ELR (cell line): ENCODE measurements at regions not wholly inside any gene's neighbourhood (a gene's known extent, or its start where the extent isn't known, plus 50 kb on each side); places are given as distances from the start of the nearest gene placed in this dataset.

Source experiments
- DNase-seq: peaks from one replicate; pipeline ENCODE4 v3.0.0-alpha.2; 2015; ENCODE audit warnings: low read depth

- no peak for DNase-seq
Measured at GRCh38 chr1:69148731-69149130, 419.0 kb upstream of the LRRC7 start.

DNA sequence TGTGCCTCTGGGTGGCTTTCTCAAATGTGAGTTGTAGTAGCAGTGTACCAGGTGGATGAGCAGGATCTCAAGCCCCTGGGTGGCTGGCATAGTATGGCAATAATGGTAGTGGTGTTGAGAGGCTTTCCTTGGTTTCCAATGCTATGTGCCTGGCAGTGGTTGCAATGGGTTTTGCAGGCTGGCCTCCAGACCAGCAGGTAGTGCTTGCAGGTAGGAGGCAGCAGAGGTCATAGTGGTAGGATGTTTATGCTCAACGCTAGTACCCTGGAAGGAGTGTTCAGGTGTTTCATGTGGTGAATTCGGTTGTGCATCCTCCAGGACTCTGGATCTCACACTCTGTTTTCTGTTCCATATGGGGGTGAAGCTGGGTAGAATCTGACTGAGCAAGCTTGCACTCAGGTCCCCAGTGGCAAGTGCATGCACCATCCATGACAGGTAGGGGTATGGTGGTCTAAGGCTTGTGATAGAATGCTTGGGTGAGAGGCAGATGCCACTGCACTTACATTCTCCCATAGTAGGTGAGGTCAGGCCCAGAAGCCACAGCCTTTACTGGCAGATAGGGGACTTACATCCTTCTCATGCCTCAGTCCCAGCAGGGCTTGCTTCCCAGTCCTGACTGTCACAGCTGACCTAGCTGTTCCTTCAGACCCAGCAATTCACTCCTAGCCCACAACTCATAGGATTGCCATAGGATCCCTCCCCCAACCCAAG lies 410.5 kb upstream of the LRRC7 start:
- DNase-seq, result no peak

DNA sequence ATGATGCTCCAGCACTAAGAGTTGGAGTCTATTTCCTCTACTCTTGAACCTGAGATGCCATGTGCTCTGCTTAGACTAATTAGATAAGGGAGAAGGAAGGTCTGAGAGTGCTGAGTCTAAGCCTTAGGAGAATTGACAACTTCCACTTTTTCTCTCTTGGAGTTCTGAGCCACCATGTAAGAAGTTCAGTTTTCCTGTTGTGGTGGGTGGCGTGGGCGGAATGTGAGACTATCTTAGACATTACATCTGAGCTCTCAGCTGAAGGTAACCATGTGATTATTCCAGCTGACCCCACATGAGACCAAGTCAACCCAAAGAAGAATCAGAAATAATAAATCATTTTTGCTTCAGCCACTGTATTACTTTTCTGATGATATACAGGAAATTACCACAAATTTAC lies 404.5 kb upstream of the LRRC7 start:
- no peak for DNase-seq

DNA sequence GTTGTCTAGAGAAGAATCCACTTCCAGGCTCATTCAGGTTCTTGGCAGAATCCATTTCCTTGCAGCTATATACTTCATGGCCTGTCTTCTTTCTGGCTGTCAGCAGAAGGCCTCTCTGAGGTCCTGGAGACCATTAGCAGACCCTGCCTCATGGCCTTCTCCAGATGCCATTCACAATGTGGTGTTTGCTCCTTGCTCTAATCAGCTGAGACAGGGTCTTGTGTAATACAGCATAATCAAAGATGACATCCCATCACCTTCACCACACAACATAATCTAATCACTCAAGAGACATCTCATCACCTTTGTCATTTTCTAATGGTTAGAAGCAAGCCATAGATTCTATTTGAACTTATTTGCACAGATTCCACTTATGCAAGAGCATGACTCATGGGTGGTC lies 403.9 kb upstream of the LRRC7 start:
- DNase-seq, result no peak

- DNase-seq, result no peak
Measured at GRCh38 chr1:69167876-69168275, 399.8 kb upstream of the LRRC7 start.

- no peak for DNase-seq
Measured at GRCh38 chr1:69171248-69171647, 396.5 kb upstream of the LRRC7 start.

- no peak for DNase-seq
Measured at GRCh38 chr1:69172003-69173000, 395.4 kb upstream of the LRRC7 start.

DNA sequence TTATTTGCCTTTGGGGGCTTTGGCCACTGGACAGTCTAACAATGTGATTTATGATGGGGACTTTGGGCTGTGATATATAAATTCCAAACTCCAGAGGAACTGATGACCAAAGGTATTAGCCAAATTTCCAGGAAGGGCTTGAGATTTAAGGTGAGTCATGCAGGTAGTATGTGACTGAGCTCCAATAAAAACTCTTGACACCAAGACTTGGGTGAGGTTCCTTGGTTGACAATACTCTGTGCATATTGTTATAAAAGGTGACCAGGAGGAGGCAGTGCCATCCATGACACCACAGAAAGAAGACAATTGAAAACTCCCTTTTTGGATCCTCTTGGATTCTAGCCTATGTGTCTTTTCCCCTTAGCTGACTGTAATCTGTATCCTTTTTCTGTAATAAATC lies 392.7 kb upstream of the LRRC7 start:
- DNase-seq, result no peak

- no peak for DNase-seq
Measured at GRCh38 chr1:69180358-69180757, 387.4 kb upstream of the LRRC7 start.

DNA sequence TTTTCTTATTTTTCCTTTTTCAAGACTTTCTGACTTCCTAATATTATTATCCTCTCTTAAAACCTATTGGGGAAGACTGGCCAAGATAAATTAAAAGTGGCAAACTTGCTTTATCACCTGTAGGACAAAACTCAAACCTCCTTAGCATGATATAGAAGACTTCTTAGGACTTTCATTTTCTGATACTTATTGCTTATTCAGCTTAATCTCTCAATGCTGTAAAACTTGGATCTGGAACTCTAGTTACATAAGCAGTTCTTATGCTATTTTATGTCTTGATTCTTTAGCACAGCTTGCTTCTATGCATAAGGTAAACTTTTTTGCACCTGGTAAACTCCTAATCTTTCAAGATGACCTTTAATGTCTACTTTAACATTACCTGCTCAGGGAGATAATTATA lies 382.3 kb upstream of the LRRC7 start:
- no peak for DNase-seq

DNA sequence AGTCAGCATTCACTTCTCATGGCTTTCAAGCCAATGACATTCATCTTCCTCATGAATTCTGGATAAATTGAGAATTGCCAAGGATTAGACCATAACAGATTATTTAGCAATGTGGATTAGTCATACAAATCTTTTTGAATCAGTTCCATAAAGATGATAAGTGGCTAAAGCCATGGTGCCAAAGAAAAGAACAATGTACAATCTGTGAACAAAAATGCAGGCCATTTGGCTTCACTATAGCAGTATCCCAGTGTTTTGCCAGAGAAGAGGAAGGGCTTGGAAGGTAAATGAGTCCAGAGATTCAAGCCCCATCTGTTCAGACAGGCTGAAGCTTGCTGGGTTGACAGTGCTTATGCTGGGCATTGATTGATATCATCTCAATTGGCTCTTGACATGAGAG lies 376.4 kb upstream of the LRRC7 start:
- DNase-seq, result no peak

- DNase-seq, result no peak
Measured at GRCh38 chr1:69195136-69195535, 372.6 kb upstream of the LRRC7 start.

GRCh38 chr1:69196071-69196470 lies 371.7 kb upstream of the LRRC7 start:
- DNase-seq, result no peak

- DNase-seq, result no peak
Measured at GRCh38 chr1:69197816-69198215, 369.9 kb upstream of the LRRC7 start.

DNA sequence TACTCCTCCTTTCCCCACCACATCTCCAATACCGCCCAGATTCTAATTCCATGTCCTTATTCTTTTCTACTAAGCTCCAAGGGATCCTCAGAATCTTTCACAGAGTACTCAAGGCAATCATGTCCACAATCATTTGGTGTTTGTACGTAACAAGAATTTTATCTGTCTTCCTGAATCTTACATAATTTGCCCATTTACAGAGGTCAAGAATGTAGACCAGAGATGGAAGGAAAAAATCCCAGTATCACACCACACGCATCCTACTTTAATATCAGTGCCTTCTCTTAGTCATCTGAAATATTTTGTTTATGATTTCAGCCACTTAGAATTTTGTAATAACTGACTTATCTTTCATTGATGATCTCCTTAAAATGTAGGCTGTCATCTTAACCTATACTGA lies 366.0 kb upstream of the LRRC7 start:
- no peak for DNase-seq

DNA sequence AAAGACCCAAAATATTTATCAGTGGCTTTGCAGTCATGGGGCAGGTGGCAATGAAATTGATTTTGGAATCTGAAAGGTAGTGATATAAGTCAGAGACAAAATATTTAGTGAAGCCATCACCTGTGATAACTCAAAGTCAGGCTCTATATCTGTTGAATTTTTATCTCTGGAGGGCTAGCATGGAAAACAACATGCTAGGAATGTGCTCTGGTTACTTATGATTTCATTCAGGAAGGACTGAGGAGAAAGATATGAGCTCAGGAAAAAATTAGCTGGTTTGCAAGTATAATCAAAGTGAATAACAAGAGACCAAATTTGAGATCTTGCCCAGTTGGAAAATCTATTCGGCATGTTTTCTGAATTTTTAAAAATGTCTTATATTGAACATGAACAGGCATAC lies 364.6 kb upstream of the LRRC7 start:
- no peak for DNase-seq

DNA sequence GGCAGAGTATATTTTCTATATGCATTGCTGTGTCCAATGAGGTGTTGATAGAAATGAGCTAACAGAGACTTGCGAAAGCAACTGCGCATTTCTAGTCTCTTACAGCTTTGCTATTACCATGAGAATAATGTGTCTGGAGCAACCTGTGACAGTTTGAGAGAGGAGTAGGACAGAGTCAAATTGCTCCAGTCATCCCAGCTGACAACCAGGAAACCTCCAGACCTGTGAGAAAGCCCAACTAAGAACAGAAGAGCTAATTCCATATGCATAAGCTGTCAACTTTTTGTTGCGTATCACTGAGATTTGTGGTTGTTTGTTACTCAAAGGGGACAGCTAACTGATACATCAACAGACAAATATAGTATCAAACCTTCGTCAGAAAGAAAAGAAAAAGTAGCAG lies 354.1 kb upstream of the LRRC7 start:
- DNase-seq, result no peak

DNA sequence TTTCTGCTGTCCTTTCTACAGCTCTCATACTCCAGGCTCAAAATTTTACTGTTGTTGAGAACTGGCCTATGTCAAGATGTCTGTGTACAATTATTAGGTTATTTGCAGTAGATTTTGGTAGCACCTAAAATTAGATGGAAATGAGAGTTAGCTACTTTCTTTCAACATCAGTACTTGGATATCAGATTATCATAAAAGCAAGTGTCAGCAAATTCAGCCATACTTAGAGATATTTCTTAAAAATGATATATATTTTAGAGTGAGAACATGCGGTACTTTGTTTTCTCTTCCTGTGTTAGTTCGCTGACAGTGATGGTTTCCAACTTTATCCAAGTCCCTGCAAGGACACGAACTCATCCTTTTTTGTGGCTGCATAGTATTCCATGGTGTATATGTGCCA lies 351.8 kb upstream of the LRRC7 start:
- no peak for DNase-seq

DNA sequence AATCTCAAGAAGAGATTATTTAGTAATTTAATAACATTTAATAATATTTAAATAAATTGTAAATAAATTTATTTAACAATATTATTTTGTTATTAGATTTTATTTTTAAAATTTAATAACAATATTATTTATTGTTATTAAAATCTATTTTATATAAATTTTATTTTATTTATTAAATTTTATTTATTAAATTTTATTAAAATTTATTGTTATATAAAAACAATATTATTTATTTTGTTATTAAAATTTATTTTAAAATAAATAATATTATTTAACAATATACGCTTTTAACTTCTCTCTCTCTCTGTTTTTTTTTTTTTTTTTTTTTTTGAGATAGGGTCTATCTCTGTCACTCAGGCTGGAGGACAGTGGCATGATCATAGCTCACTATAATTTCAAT lies 347.1 kb upstream of the LRRC7 start:
- no peak for DNase-seq

DNA sequence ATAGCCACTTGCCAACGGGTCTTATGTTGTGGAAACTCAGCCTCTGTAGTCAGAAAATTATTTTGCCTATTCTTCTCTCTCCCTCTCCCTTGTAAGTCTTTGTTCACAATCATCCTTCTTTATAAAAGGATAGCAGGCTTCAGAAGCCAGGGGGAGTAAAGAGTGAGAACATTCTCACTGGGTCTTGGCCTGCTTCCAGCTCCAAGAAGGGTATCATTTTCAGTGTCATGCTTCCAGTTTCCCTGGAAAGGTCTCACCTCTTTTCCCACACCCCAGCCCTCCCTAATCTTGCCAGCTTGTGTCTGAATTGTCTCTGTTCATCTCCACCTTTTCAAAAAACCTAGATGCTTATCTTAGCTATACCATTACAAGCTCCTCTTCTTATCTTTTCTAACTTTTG lies 346.2 kb upstream of the LRRC7 start:
- DNase-seq, result no peak

DNA sequence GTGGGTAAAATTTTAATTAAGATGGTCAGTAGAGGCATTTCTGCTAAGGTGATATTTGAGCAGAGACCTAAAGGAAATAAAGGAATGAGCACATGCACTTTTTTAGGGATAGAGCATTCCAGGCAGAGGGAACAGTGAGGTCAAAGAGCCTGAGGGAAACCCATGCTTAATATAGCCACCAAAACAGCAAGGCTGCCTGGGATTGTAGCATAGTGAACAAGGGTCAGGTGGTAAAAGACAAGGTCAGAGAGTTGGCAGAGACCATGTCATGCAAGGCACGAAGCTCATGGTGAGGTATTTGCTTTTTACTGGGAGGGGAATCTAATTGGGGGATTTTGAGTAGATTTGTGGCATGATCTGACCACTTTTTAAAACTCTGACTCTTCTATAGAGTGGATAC lies 344.6 kb upstream of the LRRC7 start:
- no peak for DNase-seq

- no peak for DNase-seq
Measured at GRCh38 chr1:69228501-69228900, 339.2 kb upstream of the LRRC7 start.

- no peak for DNase-seq
Measured at GRCh38 chr1:69230208-69230607, 337.5 kb upstream of the LRRC7 start.
